Thoracic aorta (tissue), 2 donors: ENCODE measurements at regions not wholly inside any gene's neighbourhood (a gene's known extent, or its start where the extent isn't known, plus 50 kb on each side); places are given as distances from the start of the nearest gene placed in this dataset.

Experiments
- ATAC-seq: fragments of 150-250 bp; one replicate; pipeline ENCODE4 v1.8.0; 2017; ENCODE audit warnings: low read depth; ENCODE audit not compliant: insufficient number of reproducible peaks, low FRiP score
- DNase-seq: peaks from one replicate; pipeline ENCODE4 v3.0.0-alpha.2; 2020; ENCODE audit warnings: low spot score
- H3K27ac ChIP-seq, 2 donors: fragments of 200-600 bp; sonication (generic); 1 replicate in 1 of 2; 2 replicates in 1 of 2; pipeline ENCODE4 v1.5.1; 2016; ENCODE audit warnings: mild to moderate bottlenecking in 2 of 2, moderate library complexity in 2 of 2
- H3K27me3 ChIP-seq: fragments of 200-600 bp; sonication (generic); replicated peaks from 2 replicates; pipeline ENCODE4 v1.6.0; 2016; ENCODE audit warnings: mild to moderate bottlenecking; ENCODE audit not compliant: insufficient read depth
- H3K36me3 ChIP-seq: fragments of 200-600 bp; sonication (generic); one replicate; pipeline ENCODE4 v1.5.1; 2016
- H3K4me1 ChIP-seq, 2 donors: fragments of 200-600 bp; sonication (generic); 1 replicate in 1 of 2; 2 replicates in 1 of 2; pipeline versions ENCODE4 v1.5.1 to v1.6.0; 2016; ENCODE audit warnings: low read depth in 2 of 2, mild to moderate bottlenecking in 1 of 2; ENCODE audit not compliant: control insufficient read depth in 1 of 2
- H3K4me3 ChIP-seq: fragments of 200-600 bp; sonication (generic); 2 replicates; pipeline ENCODE4 v1.5.1; 2016; ENCODE audit warnings: mild to moderate bottlenecking
- H3K9me3 ChIP-seq: fragments of 200-600 bp; sonication (generic); 2 replicates; pipeline ENCODE4 v1.5.1; 2016
- CTCF ChIP-seq: fragments of 200-600 bp; sonication (generic); IDR thresholded peaks from one replicate; pipeline ENCODE4 v1.5.1; 2019; ENCODE audit warnings: antibody characterized with exemption

GRCh38 chr20:56893226-56893917, 264.3 kb downstream of the TFAP2C start:
- Histone ChIP-seq H3K9me3 (no peaks in the 10 kb centered on the region), H3K4me3 (no peak overlapping the region), H3K36me3 (no peaks in the 10 kb centered on the region), H3K27me3 (no peaks in the 10 kb centered on the region), H3K27ac (no peak overlapping the region), H3K4me1 (no peaks in the 10 kb centered on the region)
- TF ChIP-seq CTCF: no peak
- DNase-seq (no peak), ATAC-seq (no peak)

- Histone ChIP-seq H3K4me3 (no peak overlapping the region), H3K27ac (no peak overlapping the region), H3K36me3 (no peaks in the 10 kb centered on the region), H3K4me1 (no peaks in the 10 kb centered on the region), H3K27me3 (no peaks in the 10 kb centered on the region), H3K9me3 (no peaks in the 10 kb centered on the region)
- TF ChIP-seq CTCF: no peak
- ATAC-seq (no peak), DNase-seq (no peak)
Measured at GRCh38 chr20:56896447-56896846, 267.3 kb downstream of the TFAP2C start.

GRCh38 chr20:56897318-56897957, 268.3 kb downstream of the TFAP2C start:
- Histone ChIP-seq H3K36me3 (no peaks in the 10 kb centered on the region), H3K4me1 (no peaks in the 10 kb centered on the region), H3K27ac (no peak overlapping the region), H3K9me3 (no peaks in the 10 kb centered on the region), H3K4me3 (no peak overlapping the region), H3K27me3 (no peaks in the 10 kb centered on the region)
- DNase-seq: no peak
- ATAC-seq: no peak
- no peak for TF ChIP-seq CTCF

DNA sequence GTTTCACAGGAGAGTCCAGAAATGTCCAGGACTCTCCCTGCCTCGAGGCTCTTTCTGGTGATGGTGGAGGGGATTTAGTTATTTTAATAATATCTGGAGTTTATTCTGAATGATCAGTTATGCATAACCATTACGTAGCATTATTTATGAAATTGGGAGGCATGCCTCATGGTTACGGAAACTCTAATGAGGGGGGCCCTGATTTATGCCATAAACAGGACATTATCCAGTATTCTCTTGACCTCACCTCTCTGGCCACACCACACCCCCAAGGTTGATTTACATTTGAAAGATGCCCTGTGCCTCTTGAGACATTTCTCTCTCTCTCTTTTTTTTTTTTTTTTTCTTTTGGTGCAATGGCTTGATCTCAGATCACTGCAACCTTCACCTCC, 268.8 kb downstream of the TFAP2C start:
- H3K9me3 ChIP-seq: no peaks in the 10 kb centered on the region
- TF ChIP-seq CTCF: no peak
- no peak for DNase-seq
- ATAC-seq: no peak
- H3K27ac ChIP-seq: no peak overlapping the region
- no peaks in the 10 kb centered on the region for H3K36me3 ChIP-seq
- H3K27me3 ChIP-seq: no peaks in the 10 kb centered on the region
- no peaks in the 10 kb centered on the region for H3K4me1 ChIP-seq
- no peak overlapping the region for H3K4me3 ChIP-seq

- no peaks in the 10 kb centered on the region for H3K9me3 ChIP-seq
- H3K27ac ChIP-seq: no peak overlapping the region
- no peaks in the 10 kb centered on the region for H3K4me1 ChIP-seq
- DNase-seq (no peak), ATAC-seq (no peak)
- TF ChIP-seq CTCF: no peak
- no peak overlapping the region for H3K4me3 ChIP-seq
- no peaks in the 10 kb centered on the region for H3K27me3 ChIP-seq
- H3K36me3 ChIP-seq: no peaks in the 10 kb centered on the region
Measured at GRCh38 chr20:56899506-56899905, 270.4 kb downstream of the TFAP2C start.
